Erythroblast (primary cell): ENCODE measurements at regions not wholly inside any gene's neighbourhood (a gene's known extent, or its start where the extent isn't known, plus 50 kb on each side); places are given as distances from the start of the nearest gene placed in this dataset.

Source experiments
- GATA1 ChIP-seq: IDR thresholded peaks from 2 replicates; pipeline ENCODE4 v1.6.1; 2011; ENCODE audit warnings: low read depth, mild to moderate bottlenecking, control low read depth, low read length, moderate library complexity
- POLR2A ChIP-seq: IDR thresholded peaks from 2 replicates; pipeline ENCODE4 v1.6.1; 2011; ENCODE audit warnings: mild to moderate bottlenecking, low read length

DNA sequence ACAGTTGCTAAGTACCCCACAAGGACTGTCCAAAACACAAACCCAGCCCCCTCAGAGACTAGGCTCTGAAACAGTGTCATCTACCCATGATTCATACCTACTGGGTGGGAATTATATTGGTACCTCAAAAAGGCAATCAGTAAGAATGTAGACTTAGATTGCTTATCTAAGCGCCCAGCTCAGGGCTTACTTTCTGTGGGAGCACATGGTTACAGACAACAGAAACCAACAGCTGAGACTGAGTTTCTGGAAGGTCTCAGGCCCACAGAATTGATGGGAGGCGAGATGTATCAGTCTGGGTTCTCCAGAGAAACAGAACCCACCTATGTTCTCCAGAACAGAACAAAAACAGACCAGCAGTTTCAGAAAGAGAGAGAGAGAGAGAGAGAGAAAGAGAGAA is 147.3 kb upstream of the KAZN start:
- no peak for TF ChIP-seq GATA1
- no peak for TF ChIP-seq POLR2A
